ENCODE measurements at regions not wholly inside any gene's neighbourhood (a gene's known extent, or its start where the extent isn't known, plus 50 kb on each side); places are given as distances from the start of the nearest gene placed in this dataset.
"Not testable (repeated sequence)": the region's sequence is repeated elsewhere in the genome, so short reads cannot be mapped to it uniquely, and the experiment has no call there.

- DNase-seq, result no peak
Measured at GRCh38 chr3:18527691-18528090, 102.6 kb upstream of the SATB1 start.

- no peak for DNase-seq
Measured at GRCh38 chr3:18526667-18527066, 101.5 kb upstream of the SATB1 start.

GRCh38 chr3:18516170-18516569 is 91.0 kb upstream of the SATB1 start:
- DNase-seq, result not testable (repeated sequence)

GRCh38 chr3:18513091-18513490 is 88.0 kb upstream of the SATB1 start:
- no peak for DNase-seq

- no peak for DNase-seq
Measured at GRCh38 chr3:18512007-18512406, 86.9 kb upstream of the SATB1 start.

- DNase-seq, result no peak
Measured at GRCh38 chr3:18510947-18511346, 85.8 kb upstream of the SATB1 start.

- DNase-seq, result no peak
Measured at GRCh38 chr3:18507333-18507732, 82.2 kb upstream of the SATB1 start.

GRCh38 chr3:18505056-18505455 is 79.9 kb upstream of the SATB1 start:
- DNase-seq, result no peak

- no peak for DNase-seq
Measured at GRCh38 chr3:18501679-18502343, 76.7 kb upstream of the SATB1 start.

GRCh38 chr3:18500322-18500721 is 75.2 kb upstream of the SATB1 start:
- DNase-seq, result no peak

GRCh38 chr3:18499301-18499700 is 74.2 kb upstream of the SATB1 start:
- no peak for DNase-seq

GRCh38 chr3:18494251-18494650 is 69.1 kb upstream of the SATB1 start:
- no peak for DNase-seq

- no peak for DNase-seq
Measured at GRCh38 chr3:18489939-18490338, 64.8 kb upstream of the SATB1 start.

GRCh38 chr3:18483226-18483625 is 58.1 kb upstream of the SATB1 start:
- DNase-seq, result no peak

GRCh38 chr3:18481946-18482548 is 56.9 kb upstream of the SATB1 start:
- DNase-seq, result no peak

- no peak for DNase-seq
Measured at GRCh38 chr3:18477620-18478019, 52.5 kb upstream of the SATB1 start.

All from activated CD4-positive, alpha-beta T cell treated with anti-CD3 and anti-CD28 coated beads for 1 hour (primary cell).